Skin epidermis (tissue), 12 donors: ENCODE measurements at regions not wholly inside any gene's neighbourhood (a gene's known extent, or its start where the extent isn't known, plus 50 kb on each side); places are given as distances from the start of the nearest gene placed in this dataset.
"Not testable (repeated sequence)": the region's sequence is repeated elsewhere in the genome, so short reads cannot be mapped to it uniquely, and the experiment has no call there.

Source experiments
- H3K27ac ChIP-seq, 21 experiments: fragments of 200-600 bp; sonication (generic) in 11 of 21; one replicate each; pipeline ENCODE4 v1.5.0; 2020; ENCODE audit warnings: mild to moderate bottlenecking in 3 of 21, inconsistent platforms in 2 of 21, moderate library complexity in 2 of 21
- H3K4me3 ChIP-seq, 7 experiments: fragments of 200-600 bp; sonication (generic) in 2 of 7; one replicate each; pipeline ENCODE4 v1.5.0; 2020; ENCODE audit warnings: inconsistent platforms in 2 of 7, mild to moderate bottlenecking in 2 of 7, moderate library complexity in 1 of 7

GRCh38 chr7:121633186-121633585, 237.1 kb upstream of the FAM3C start:
- Histone ChIP-seq H3K27ac (no peak overlapping the region), H3K4me3 (no peak overlapping the region)

GRCh38 chr7:121624958-121625357, 228.8 kb upstream of the FAM3C start:
- Histone ChIP-seq H3K4me3 (no peak overlapping the region), H3K27ac (no peak overlapping the region)

GRCh38 chr7:121623130-121623872, 227.2 kb upstream of the FAM3C start:
- Histone ChIP-seq H3K27ac (no peak overlapping the region), H3K4me3 (no peak overlapping the region)

- no peak overlapping the region for H3K4me3 ChIP-seq
- no peak overlapping the region for H3K27ac ChIP-seq
These were observed 225.8 kb upstream of the FAM3C start for GRCh38 chr7:121621937-121622336.

GRCh38 chr7:121620953-121621606, 225.0 kb upstream of the FAM3C start:
- H3K27ac ChIP-seq, result no peak overlapping the region
- no peak overlapping the region for H3K4me3 ChIP-seq

- Histone ChIP-seq H3K27ac (no peak overlapping the region), H3K4me3 (no peak overlapping the region)
These were observed 224.1 kb upstream of the FAM3C start for GRCh38 chr7:121620206-121620605.

GRCh38 chr7:121618182-121618581, 222.1 kb upstream of the FAM3C start:
- no peak overlapping the region for H3K4me3 ChIP-seq
- no peak overlapping the region for H3K27ac ChIP-seq

- Histone ChIP-seq H3K4me3 (no peak overlapping the region), H3K27ac (peak overlapping the region in 3 of 21 experiments; percentile 8 to 70 (median 54))
These were observed 214.1 kb upstream of the FAM3C start for GRCh38 chr7:121610243-121610642.

GRCh38 chr7:121609208-121609607, 213.1 kb upstream of the FAM3C start:
- Histone ChIP-seq H3K4me3 (no peak overlapping the region), H3K27ac (peak overlapping the region in 4 of 21 experiments; percentile 32 to 54 (median 44))

- H3K27ac ChIP-seq, result peak overlapping the region in 3 of 21 experiments; percentile 0 to 30 (median 29)
These were observed 212.7 kb upstream of the FAM3C start for GRCh38 chr7:121608785-121609184.

GRCh38 chr7:121608183-121608582, 212.1 kb upstream of the FAM3C start:
- H3K4me3 ChIP-seq, result not testable (repeated sequence)
- H3K27ac ChIP-seq, result peak overlapping the region in 4 of 21 experiments; percentile 0 to 46 (median 25)

More at GRCh38 chr7:121608785-121609184, 212.7 kb upstream of the FAM3C start:
- H3K4me3 ChIP-seq, result no peak overlapping the region

GRCh38 chr7:121605317-121605680, 209.2 kb upstream of the FAM3C start:
- Histone ChIP-seq H3K27ac (peak overlapping the region in 12 of 21 experiments; percentile 4 to 73 (median 30)), H3K4me3 (no peak overlapping the region)

GRCh38 chr7:121604627-121605316, 208.7 kb upstream of the FAM3C start:
- Histone ChIP-seq H3K27ac (peak overlapping the region in 11 of 21 experiments; percentile 4 to 73 (median 30)), H3K4me3 (no peak overlapping the region)

- peak overlapping the region in 3 of 21 experiments; percentile 33 to 73 (median 58) for H3K27ac ChIP-seq
These were observed 207.8 kb upstream of the FAM3C start for GRCh38 chr7:121603886-121604285.

GRCh38 chr7:121599887-121600286, 203.8 kb upstream of the FAM3C start:
- Histone ChIP-seq H3K4me3 (no peak overlapping the region), H3K27ac (no peak overlapping the region)

More at GRCh38 chr7:121603886-121604285, 207.8 kb upstream of the FAM3C start:
- no peak overlapping the region for H3K4me3 ChIP-seq

GRCh38 chr7:121595758-121596696, 199.9 kb upstream of the FAM3C start:
- H3K27ac ChIP-seq, result no peak overlapping the region

GRCh38 chr7:121591926-121592325, 195.8 kb upstream of the FAM3C start:
- Histone ChIP-seq H3K4me3 (no peak overlapping the region), H3K27ac (no peak overlapping the region)

More at GRCh38 chr7:121595758-121596696, 199.9 kb upstream of the FAM3C start:
- H3K4me3 ChIP-seq, result no peak overlapping the region

- no peak overlapping the region for H3K27ac ChIP-seq
- no peak overlapping the region for H3K4me3 ChIP-seq
These were observed 191.3 kb upstream of the FAM3C start for GRCh38 chr7:121587435-121587834.

GRCh38 chr7:121582258-121582657, 186.2 kb upstream of the FAM3C start:
- Histone ChIP-seq H3K4me3 (no peak overlapping the region), H3K27ac (no peak overlapping the region)
